SH-SY5Y (cell line): ENCODE measurements at regions not wholly inside any gene's neighbourhood (a gene's known extent, or its start where the extent isn't known, plus 50 kb on each side); places are given as distances from the start of the nearest gene placed in this dataset.

ENCODE experiments used
- GATA2 ChIP-seq: IDR thresholded peaks from 2 replicates; pipeline ENCODE4 v1.6.1; 2011; ENCODE audit warnings: mild to moderate bottlenecking, low read depth, low read length
- GATA3 ChIP-seq: IDR thresholded peaks from 2 replicates; pipeline ENCODE4 v1.6.1; 2011; ENCODE audit warnings: low read depth, mild to moderate bottlenecking, low read length, moderate library complexity

DNA sequence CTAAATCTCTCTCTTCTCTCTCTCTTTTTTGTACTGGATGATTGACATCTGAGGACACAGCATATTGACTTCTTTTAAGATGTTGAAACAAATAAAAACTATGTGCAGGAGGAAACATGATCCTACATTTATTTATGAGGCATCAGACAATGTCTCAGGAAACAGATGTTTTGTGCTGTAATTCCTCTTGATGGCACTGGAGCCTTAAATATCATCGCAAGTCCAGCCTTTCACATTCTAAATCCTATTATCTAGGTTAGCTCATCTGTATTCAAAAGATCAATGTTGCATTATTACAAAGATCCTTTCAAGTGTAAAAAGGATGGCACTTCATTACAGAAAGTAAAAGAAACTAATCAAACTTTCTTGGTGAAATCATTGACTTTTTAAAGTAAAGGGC is 63.9 kb downstream of the MAT2B start:
- no peak for TF ChIP-seq GATA2
- TF ChIP-seq GATA3 = no peak

DNA sequence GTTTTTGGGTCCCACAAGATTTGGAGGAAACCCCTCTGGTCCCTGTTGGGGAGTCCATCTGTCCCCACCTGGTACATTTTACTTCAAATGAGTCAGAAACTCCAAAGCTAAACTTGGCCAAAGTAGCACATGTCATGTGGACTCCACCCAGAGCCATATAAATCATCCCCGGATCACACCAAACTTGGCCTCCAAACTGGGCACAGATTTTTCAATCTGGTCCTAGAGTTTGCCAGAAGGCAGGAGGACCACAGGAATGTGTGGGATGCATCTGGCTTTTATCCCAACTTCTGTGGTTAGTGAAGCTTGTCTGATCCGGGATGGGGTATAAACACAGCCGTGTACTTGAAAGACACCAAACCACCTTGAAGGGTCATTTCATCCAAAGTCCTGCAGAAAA is 66.3 kb downstream of the MAT2B start:
- no peak for TF ChIP-seq GATA2
- no peak for TF ChIP-seq GATA3

DNA sequence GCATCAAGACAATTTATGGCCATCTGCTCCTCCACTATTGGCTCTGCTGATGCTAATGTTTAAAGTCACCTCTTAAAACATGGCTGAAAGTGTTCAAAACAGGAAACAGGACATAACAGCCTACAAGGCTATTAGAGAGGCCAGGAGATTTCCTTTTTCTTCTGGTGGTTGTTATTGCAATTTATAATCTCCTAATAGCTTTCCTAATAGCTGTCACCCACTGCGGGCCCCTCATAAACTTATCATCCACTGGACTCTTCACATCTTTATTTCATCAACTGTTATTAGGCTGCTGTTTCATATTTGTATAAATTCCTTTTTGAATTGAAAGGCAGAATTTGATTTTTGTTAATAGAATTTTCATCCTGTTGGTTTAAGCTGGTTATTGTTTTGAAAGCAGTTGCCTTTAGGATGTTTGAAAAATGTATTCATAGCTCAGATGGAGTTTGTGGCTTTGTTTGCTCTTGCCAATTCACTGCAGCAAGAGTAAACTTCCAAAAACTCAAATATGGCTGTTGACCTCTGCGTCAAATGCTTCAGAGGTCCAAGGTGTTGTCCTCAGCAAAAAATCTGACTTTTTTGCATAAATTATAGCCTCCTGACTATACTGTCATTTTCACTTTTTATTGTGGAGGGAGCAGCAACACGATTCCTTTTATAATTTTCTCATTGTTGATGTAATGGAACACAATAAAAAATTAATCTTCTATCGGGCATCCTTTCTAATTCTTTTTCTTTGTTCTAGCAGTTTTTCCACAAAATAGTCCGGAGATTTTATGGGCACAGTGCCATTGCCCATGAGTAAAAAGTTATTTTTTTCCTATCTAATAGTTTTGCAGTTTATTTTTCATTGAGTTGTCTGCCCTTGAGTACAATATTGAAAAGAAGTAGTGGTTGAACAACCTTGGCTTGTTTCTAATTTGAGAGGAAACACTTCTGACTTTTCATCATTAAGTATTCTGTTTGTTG is 69.3 kb downstream of the MAT2B start:
- TF ChIP-seq GATA2 = no peak
- no peak for TF ChIP-seq GATA3

DNA sequence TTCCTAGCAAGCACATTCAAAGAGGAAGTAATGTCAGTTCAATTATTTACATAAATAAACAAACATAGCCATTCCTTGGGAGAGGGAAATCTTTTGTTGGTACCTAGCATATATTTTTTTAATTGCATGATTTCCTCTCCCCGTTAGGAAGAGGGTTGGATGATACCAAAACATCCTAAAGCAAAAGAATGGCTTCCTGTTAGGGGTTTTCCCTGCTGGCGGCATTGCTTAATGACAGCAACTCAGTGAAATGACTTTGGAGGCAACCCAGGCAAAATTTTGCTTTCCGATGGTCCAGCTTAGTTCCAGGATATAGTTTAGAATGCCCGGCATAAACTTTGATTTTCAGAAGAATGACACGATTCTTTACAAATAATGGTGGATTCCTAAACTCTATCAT is 73.2 kb downstream of the MAT2B start:
- TF ChIP-seq GATA3 (no peak), GATA2 (no peak)

DNA sequence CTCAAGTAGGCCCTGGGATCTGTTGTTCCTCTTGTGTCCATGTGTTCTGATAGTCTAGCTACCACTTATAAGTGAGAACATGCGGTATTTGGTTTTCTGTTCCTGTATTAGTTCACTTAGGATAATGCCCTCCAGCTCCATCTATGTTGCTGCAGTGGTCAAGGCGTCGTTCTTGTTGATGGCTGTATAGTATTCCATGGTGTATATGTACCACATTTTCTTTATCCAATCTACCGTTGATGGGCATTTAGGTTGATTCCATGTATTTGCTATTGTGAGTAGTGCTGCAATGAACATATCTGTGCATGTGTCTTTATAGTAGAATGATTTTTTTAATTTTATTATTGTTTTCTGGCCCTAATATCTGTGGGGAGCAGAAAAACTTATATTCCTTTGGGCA is 74.3 kb downstream of the MAT2B start:
- TF ChIP-seq GATA3 (no peak), GATA2 (no peak)

DNA sequence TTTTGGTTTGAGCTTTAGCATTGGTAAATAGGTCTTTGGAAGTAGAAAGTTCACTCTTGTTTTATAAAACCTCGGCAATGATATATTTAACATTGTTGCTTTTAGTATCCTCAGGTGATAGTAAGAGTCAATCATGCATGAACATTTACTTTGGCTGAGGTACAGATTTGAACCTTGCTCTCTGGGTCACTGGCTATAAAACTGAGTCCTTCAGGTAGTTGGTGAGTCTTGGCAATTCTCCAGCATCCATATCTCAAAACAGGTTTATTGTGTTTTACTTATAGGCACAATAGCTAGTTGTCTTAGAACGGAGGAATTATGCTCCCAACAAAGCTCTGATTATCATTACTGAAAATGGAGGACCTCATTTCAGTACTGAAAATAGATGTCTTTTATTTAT is 75.1 kb downstream of the MAT2B start:
- no peak for TF ChIP-seq GATA3
- TF ChIP-seq GATA2 = no peak

DNA sequence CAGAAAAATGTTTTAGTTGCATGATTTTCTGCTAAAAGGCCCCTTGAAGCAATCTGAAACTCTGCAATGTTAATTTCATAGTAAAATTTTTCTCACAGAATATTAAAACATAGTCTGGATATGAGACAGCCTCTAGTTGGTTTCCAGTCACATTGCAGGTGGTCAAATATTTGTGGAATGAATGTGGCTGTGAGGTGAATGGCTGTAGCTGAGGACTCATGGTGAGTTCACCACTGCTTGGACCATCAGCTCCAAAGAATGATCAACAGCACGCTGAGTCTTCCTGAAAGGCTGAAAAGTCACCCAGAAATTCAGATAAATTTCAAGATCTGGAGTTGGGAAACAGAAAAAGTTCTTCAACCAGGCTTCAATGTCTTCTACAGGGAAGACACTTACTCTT is 79.8 kb downstream of the MAT2B start:
- TF ChIP-seq GATA2 = no peak
- no peak for TF ChIP-seq GATA3

DNA sequence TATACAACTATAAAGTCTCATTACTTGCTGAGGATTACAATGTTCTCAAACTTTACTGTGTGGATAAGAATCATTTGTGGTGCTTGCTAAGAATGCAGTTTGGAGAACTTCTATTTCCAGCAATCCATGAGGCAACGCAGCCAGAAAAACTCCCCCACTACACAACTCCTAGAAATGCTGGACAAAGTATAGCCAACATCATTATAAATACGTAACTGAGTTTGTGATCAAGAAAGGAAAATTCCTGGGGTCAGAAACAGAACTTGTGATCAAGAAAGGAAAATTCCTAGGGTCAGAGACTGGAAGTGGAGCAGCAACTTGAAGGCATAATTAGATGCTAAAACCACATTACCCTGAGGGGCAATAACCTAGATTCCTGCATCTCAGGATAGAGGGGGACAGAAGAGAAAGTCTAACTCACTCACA is 81.1 kb downstream of the MAT2B start:
- TF ChIP-seq GATA3 = no peak
- TF ChIP-seq GATA2 = no peak

GRCh38 chr5:163594951-163595350 is 89.5 kb downstream of the MAT2B start:
- TF ChIP-seq GATA2 (no peak), GATA3 (no peak)

DNA sequence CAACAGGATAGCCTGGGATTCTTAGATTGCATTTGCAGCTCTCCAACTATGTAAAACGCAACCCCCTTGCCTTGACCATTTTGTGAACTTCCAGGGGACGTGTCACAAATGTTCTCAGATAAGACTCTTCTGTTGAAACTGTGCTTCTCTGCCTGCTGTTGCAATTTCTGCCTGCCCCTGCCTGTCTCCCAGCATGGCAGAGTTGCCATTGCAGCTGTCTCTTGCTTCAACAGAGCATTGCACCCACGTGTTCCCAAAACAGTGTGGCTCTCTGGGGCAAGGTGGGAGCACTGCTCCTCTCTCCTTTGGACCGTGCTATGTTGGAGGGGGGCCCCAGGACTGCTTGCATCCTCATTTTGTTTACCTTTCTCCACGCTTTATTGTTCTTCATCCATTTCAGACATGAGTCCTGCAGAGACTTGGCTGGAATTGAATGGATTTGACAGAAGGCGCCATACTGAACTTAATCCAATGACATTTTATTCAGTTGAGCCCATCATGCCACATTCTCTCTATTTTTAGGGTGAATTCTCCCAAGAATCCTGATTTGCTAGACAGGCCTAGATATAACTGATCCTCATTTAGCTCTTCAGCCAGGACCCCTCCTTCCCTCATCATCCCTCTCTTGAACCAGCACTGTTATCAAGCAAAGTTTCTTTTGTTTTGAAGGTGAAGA is 90.7 kb downstream of the MAT2B start:
- TF ChIP-seq GATA3 (no peak), GATA2 (no peak)

DNA sequence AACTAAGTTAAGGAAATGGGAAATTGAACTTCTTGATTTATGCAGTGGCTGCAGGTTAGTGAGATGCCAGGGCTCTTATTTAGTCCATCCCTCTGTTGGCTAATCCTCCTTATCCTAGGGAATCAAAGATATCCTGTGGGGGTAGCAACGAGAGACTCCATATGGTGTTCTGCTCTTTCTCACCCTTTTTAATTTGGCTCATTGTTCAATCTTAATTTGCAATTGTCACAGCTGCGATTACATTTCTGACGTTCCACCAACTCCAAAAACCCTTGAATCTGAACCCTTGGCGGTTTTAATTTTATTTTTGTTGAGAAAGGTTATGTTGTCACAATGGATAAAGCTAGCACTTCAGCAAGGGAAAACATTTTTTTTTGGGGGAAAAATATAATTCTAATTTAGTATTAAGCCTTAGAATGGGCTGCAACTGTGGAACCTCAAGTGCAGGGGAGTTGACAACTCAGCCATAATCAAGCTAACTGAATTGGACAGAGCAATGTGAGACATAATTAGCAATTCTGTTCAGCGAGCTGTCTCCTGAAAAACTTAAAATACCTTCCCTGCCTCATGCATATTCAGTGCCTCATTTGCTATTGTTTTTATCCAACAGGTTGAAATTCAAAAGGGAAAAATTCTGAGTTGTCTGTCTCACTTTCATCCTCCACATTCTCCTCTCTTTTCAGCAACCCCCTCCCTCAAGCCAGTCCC is 91.3 kb downstream of the MAT2B start:
- no peak for TF ChIP-seq GATA3
- TF ChIP-seq GATA2 = no peak

- TF ChIP-seq GATA2 (no peak), GATA3 (no peak)
Measured at GRCh38 chr5:163604013-163604412, 98.6 kb downstream of the MAT2B start.

GRCh38 chr5:163607256-163607655 is 101.8 kb downstream of the MAT2B start:
- TF ChIP-seq GATA2 (no peak), GATA3 (no peak)

- TF ChIP-seq GATA2 = no peak
- no peak for TF ChIP-seq GATA3
Measured at GRCh38 chr5:163608621-163609020, 103.2 kb downstream of the MAT2B start.

DNA sequence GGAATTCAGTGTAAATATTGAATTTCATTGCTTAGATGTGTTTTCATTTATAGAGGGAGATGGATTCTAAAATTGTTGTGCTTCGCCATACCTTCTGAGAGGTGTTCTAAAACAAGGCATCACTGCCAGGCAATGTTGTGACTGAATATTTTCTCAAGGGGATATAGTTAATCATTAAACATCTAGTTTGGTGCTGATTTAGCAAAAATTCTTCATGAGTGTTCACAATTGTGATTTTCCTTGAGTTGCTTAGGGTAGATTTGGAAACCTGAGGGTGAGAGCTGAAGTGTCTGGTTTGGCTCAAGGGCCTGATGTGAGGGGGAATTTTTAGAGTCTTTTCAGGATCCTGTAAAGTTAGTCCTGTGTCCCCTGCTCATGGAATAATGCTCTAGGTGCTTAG is 104.5 kb downstream of the MAT2B start:
- TF ChIP-seq GATA3 (no peak), GATA2 (no peak)
